AG04450 (cell line): ENCODE measurements at regions not wholly inside any gene's neighbourhood (a gene's known extent, or its start where the extent isn't known, plus 50 kb on each side); places are given as distances from the start of the nearest gene placed in this dataset.

Source experiments
- CTCF ChIA-PET: fragments of 300-600, 350-600 bp; formaldehyde crosslinking; extraction: SDS; loops from one replicate; lab custom pipeline; 2022; ENCODE audit warnings: antibody characterized with exemption, inconsistent platforms; lab: Charles Lee
- POLR2A ChIA-PET: fragments of 350-600 bp; formaldehyde crosslinking; extraction: SDS; loops from one replicate; lab custom pipeline; 2021; ENCODE audit warnings: antibody characterized with exemption, inconsistent platforms; lab: Yijun Ruan, JAX
- DNase-seq: peaks from one replicate; pipeline ENCODE4 v3.0.0-alpha.2; 2011; ENCODE audit warnings: low read depth, low spot score
- H3K27ac ChIP-seq: one replicate; pipeline ENCODE4 v1.5.1; 2012; ENCODE audit warnings: low read depth, low read length, control low read depth
- H3K27me3 ChIP-seq: one replicate; pipeline ENCODE4 v1.6.0; 2012; ENCODE audit warnings: low read length; ENCODE audit not compliant: control insufficient read depth, insufficient read depth
- H3K4me3 ChIP-seq: 2 replicates; pipeline ENCODE4 v1.5.1; 2011; ENCODE audit warnings: mild to moderate bottlenecking, low read depth, low read length, control low read depth
- H3K9me3 ChIP-seq: 2 replicates; pipeline ENCODE4 v1.5.1; 2012; ENCODE audit warnings: low read length; ENCODE audit not compliant: control insufficient read depth, insufficient read depth
- TF ChIP-seq, protein P1 (sequence below): IDR thresholded peaks from 2 replicates; pipeline ENCODE4 v1.5.1; 2011; ENCODE audit warnings: low read depth, low read length, control low read depth, inconsistent platforms

DNA sequence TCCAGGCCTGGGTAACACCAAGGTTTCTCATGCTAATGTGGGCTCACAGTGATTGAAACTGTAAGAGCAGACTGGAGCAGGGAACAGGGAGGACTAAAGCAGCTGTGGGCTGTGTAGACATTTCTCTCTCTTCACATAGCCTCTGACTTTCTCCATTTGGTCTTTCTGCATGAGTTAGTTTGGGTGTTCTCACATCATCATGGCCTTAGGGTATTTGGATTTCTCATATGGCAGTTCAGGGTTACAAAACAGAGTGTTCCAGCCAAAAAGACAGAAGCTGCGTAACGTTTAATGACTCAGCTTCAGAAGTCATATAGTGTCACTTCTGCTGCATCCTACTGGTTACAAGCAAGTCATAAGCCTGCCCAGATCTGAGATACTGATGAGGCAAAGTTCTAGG lies 52.0 kb upstream of the OSBPL8 start:
- DNase-seq: peak; percentile 58
- ChIA-PET CTCF (interaction anchor here (1.6 kb wide), 1 partner anchor 399 kb away, joined by 4 read pairs; no protein-coding TSS in a partner anchor), POLR2A (no interaction called here)
- Histone ChIP-seq H3K27ac (peak overlapping the region; percentile 25), H3K27me3 (no peaks in the 10 kb centered on the region), H3K9me3 (no peaks in the 10 kb centered on the region), H3K4me3 (no peak overlapping the region)
- TF ChIP-seq, protein P1, sequence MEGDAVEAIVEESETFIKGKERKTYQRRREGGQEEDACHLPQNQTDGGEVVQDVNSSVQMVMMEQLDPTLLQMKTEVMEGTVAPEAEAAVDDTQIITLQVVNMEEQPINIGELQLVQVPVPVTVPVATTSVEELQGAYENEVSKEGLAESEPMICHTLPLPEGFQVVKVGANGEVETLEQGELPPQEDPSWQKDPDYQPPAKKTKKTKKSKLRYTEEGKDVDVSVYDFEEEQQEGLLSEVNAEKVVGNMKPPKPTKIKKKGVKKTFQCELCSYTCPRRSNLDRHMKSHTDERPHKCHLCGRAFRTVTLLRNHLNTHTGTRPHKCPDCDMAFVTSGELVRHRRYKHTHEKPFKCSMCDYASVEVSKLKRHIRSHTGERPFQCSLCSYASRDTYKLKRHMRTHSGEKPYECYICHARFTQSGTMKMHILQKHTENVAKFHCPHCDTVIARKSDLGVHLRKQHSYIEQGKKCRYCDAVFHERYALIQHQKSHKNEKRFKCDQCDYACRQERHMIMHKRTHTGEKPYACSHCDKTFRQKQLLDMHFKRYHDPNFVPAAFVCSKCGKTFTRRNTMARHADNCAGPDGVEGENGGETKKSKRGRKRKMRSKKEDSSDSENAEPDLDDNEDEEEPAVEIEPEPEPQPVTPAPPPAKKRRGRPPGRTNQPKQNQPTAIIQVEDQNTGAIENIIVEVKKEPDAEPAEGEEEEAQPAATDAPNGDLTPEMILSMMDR: no peak

DNA sequence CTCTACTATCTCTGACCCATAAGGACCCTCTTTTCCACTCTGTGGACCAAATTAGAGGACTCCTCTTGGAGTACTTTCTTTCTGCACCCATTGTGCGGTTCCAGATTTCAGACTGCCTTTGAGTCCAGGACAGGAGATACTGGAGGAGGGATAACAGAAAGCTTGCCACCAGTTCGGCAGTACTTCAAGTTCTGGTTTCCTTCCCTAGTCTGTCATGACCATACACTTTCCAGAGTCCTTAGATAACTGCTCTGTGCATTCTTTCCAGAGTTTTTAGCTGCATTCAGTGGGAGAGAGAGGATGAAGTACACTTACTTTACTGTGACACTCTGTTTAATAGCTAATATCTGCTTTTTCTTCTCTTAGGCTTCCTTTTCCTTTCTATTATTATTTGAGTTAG lies 54.8 kb upstream of the OSBPL8 start:
- Histone ChIP-seq H3K4me3 (no peak overlapping the region), H3K9me3 (no peaks in the 10 kb centered on the region), H3K27me3 (no peaks in the 10 kb centered on the region), H3K27ac (no peak overlapping the region)
- TF ChIP-seq, protein P1: no peak
- ChIA-PET CTCF (interaction anchor here (0.6 kb wide), 1 partner anchor 179 kb away, joined by 4 read pairs; no protein-coding TSS in a partner anchor), POLR2A (no interaction called here)
- DNase-seq: no peak

DNA sequence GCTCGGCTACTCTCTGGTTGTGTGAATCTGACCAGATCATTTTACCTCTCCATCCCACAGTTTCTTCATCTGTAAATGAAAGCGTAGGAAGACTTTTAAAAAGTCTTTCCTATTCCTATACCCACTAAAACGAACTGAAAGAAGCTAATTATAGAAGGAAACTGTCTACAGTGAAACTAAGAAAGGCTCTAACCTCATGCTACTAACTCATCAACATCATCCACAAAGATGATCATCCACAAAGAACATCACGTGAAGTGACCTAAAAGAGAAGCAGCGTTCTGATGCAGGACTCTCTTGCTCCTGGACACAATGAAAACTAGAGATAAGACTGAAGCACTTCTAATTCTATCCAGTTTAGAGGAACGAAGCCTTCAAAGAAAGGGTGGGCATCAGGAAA lies 58.5 kb upstream of the OSBPL8 start:
- Histone ChIP-seq H3K27ac (no peak overlapping the region), H3K27me3 (no peaks in the 10 kb centered on the region), H3K9me3 (no peaks in the 10 kb centered on the region), H3K4me3 (no peak overlapping the region)
- CTCF ChIA-PET: interaction anchor here (3.3 kb wide), 1 partner anchor 393 kb away, joined by 18 read pairs; no protein-coding TSS in a partner anchor
- TF ChIP-seq, protein P1: no peak
- POLR2A ChIA-PET: no interaction called here
- DNase-seq: no peak

DNA sequence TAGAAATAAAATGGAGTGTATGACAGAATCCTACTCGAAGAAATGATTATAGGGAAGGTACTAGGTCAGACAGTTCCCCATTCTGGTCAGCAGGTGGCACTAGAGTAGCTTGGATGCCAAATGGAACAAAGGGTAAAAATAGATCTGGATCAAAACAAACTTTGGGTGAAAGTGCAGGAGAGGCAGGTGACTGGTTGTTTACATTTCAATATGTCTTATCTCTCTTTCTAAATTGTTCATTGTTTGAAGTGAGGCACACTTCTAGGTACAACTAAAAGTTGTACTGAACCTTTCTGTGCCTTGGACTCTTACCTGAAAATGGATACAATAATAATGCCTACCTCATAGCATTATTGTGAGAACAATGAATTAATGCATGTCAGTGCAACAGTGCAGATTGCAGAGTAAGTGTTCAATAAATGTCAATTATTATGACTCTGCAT lies 62.0 kb upstream of the OSBPL8 start:
- POLR2A ChIA-PET: no interaction called here
- DNase-seq: peak; percentile 36
- H3K4me3 ChIP-seq: no peak overlapping the region
- CTCF ChIA-PET: interaction anchor here (0.6 to 3.5 kb wide), 25 partner anchors 10 to 395 kb away, joined by 3 to 127 read pairs (median 3); no protein-coding TSS in a partner anchor
- no peak overlapping the region for H3K27ac ChIP-seq
- H3K9me3 ChIP-seq: no peaks in the 10 kb centered on the region
- TF ChIP-seq, protein P1: peak; percentile 91
- H3K27me3 ChIP-seq: no peaks in the 10 kb centered on the region

DNA sequence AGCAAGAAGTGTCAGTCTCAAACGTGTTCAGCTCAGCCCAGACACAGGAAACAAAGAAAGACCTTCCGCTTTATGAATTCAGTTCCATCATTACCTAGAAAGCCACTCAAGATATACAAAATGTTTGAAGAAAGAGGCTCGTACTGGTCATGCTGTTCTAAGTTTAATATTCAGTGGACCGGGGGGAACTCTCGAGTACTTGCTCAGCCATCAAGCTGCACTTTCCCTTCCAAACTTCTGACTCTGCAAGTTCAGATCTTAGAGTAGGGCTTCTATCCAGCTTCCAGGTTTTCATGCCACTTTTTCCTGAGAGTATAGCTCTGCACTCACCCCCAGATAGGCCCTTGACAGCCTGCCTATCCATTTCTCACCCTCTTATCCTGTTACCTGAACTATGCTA lies 62.8 kb upstream of the OSBPL8 start:
- CTCF ChIA-PET: interaction anchor here (0.7 to 3.5 kb wide), 18 partner anchors 9 to 390 kb away, joined by 3 to 127 read pairs (median 6); no protein-coding TSS in a partner anchor

More for the DNA sequence above, 62.8 kb upstream of the OSBPL8 start:
- no peak for DNase-seq
- Histone ChIP-seq H3K4me3 (no peak overlapping the region), H3K27me3 (no peaks in the 10 kb centered on the region), H3K27ac (no peak overlapping the region), H3K9me3 (no peaks in the 10 kb centered on the region)
- POLR2A ChIA-PET: no interaction called here
- TF ChIP-seq, protein P1: no peak
